A673 (cell line): ENCODE measurements at regions not wholly inside any gene's neighbourhood (a gene's known extent, or its start where the extent isn't known, plus 50 kb on each side); places are given as distances from the start of the nearest gene placed in this dataset.

Experiments
- BruUV-seq: library from RNA; stranded (reverse); fragments of 400-500 nt; replicated peaks from 2 replicates; lab custom pipeline; 2021; lab: Mats Ljungman, UMichigan
- CTCF ChIA-PET: fragments of 300-600 bp; sonication (Branson Sonifier 250); formaldehyde crosslinking; loops from one replicate; lab custom pipeline; 2022; ENCODE audit warnings: antibody characterized with exemption; lab: Charles Lee
- POLR2A ChIA-PET: fragments of 300-600 bp; sonication (Branson Sonifier 250); formaldehyde crosslinking; loops from one replicate; lab custom pipeline; 2022; ENCODE audit warnings: antibody characterized with exemption; ENCODE audit not compliant: low non-redundant PET; lab: Charles Lee
- DNase-seq: peaks from one replicate; pipeline ENCODE4 v3.0.0-alpha.2; 2015; ENCODE audit warnings: low spot score
- H3K27ac ChIP-seq: fragments of 200-600 bp; sonication (generic); 2 replicates; pipeline ENCODE4 v1.5.1; 2016; ENCODE audit warnings: mixed run types, low read depth, mild to moderate bottlenecking, mixed read lengths, antibody characterized with exemption, low read length; ENCODE audit not compliant: poor library complexity, severe bottlenecking
- H3K27me3 ChIP-seq: fragments of 200-600 bp; sonication (generic); replicated peaks from 2 replicates; pipeline ENCODE4 v1.6.1; 2017; ENCODE audit warnings: mixed run types, low read depth, mild to moderate bottlenecking, mixed read lengths, antibody characterized with exemption, low read length; ENCODE audit not compliant: insufficient read depth, poor library complexity
- H3K36me3 ChIP-seq: fragments of 200-600 bp; sonication (generic); 2 replicates; pipeline ENCODE4 v1.6.1; 2016; ENCODE audit warnings: mixed run types, mild to moderate bottlenecking, mixed read lengths, antibody characterized with exemption, low read length; ENCODE audit not compliant: insufficient read depth, poor library complexity, severe bottlenecking
- H3K4me1 ChIP-seq: fragments of 200-600 bp; sonication (generic); 2 replicates; pipeline ENCODE4 v1.6.1; 2017; ENCODE audit warnings: mixed run types, mild to moderate bottlenecking, mixed read lengths, antibody characterized with exemption, low read length; ENCODE audit not compliant: insufficient read depth, poor library complexity, severe bottlenecking
- H3K4me3 ChIP-seq: fragments of 200-600 bp; sonication (generic); 2 replicates; pipeline ENCODE4 v1.5.1; 2016; ENCODE audit warnings: low read depth, mixed run types, mild to moderate bottlenecking, mixed read lengths, low read length; ENCODE audit not compliant: poor library complexity, severe bottlenecking
- H3K9me3 ChIP-seq: fragments of 200-600 bp; sonication (generic); 2 replicates; pipeline ENCODE4 v1.6.1; 2016; ENCODE audit warnings: mixed run types, low read depth, mild to moderate bottlenecking, mixed read lengths, antibody characterized with exemption, low read length; ENCODE audit not compliant: poor library complexity, severe bottlenecking
- CTCF ChIP-seq: fragments of 300-800, 200-600 bp; sonication (generic); conservative IDR thresholded peaks from 2 replicates; pipeline ENCODE4 v1.5.1; 2017; ENCODE audit warnings: low read depth, mild to moderate bottlenecking, antibody characterized with exemption, low read length, moderate library complexity, mixed read lengths
- EZH2 ChIP-seq: fragments of 200-600 bp; sonication (generic); IDR thresholded peaks from 2 replicates; pipeline ENCODE4 v1.6.1; 2017; ENCODE audit warnings: borderline replicate concordance, low read depth, mild to moderate bottlenecking, mixed read lengths, antibody characterized with exemption, low read length; ENCODE audit not compliant: poor library complexity, severe bottlenecking
- intact Hi-C: fragments of 100-400 bp; cut with micrococcal nuclease; formaldehyde crosslinking; loops from one replicate; pipeline ENCODE4 v1.10.0; 2022; ENCODE audit not compliant: unreplicated experiment

GRCh38 chr1:167156466-167156865 is 62.6 kb downstream of the STYXL2 start:
- no peak for DNase-seq
- no peaks in the 10 kb centered on the region for H3K4me1 ChIP-seq
- H3K27me3 ChIP-seq = no peaks in the 10 kb centered on the region
- TF ChIP-seq EZH2 (no peak), CTCF (no peak)
- BruUV-seq = no TSS peak
- intact Hi-C loops = no loop called here
- no peak overlapping the region for H3K4me3 ChIP-seq
- H3K36me3 ChIP-seq = no peaks in the 10 kb centered on the region
- ChIA-PET CTCF (no interaction called here), POLR2A (no interaction called here)
- no peak overlapping the region for H3K27ac ChIP-seq
- no peaks in the 10 kb centered on the region for H3K9me3 ChIP-seq

GRCh38 chr1:167157114-167157513 is 63.2 kb downstream of the STYXL2 start:
- ChIA-PET CTCF (no interaction called here), POLR2A (no interaction called here)
- Histone ChIP-seq H3K27me3 (no peaks in the 10 kb centered on the region), H3K4me1 (peaks cover 2% of the 10 kb centered on the region), H3K9me3 (no peaks in the 10 kb centered on the region), H3K4me3 (no peak overlapping the region), H3K27ac (no peak overlapping the region), H3K36me3 (no peaks in the 10 kb centered on the region)
- intact Hi-C loops = no loop called here
- TF ChIP-seq CTCF (no peak), EZH2 (no peak)
- no peak for DNase-seq
- no TSS peak for BruUV-seq

- H3K4me3 ChIP-seq = no peak overlapping the region
- no TSS peak for BruUV-seq
- POLR2A ChIA-PET = no interaction called here
- H3K9me3 ChIP-seq = no peaks in the 10 kb centered on the region
- no peak for DNase-seq
- no peaks in the 10 kb centered on the region for H3K27me3 ChIP-seq
- no peaks in the 10 kb centered on the region for H3K36me3 ChIP-seq
- no peak overlapping the region for H3K27ac ChIP-seq
- peaks cover 13% of the 10 kb centered on the region for H3K4me1 ChIP-seq
- intact Hi-C loops = no loop called here
- CTCF ChIA-PET = no interaction called here
- TF ChIP-seq EZH2 (no peak), CTCF (no peak)
Observed at GRCh38 chr1:167158111-167158812, 62.4 kb upstream of the POU2F1 start.
